NCI-H524 treated with DMSO at 0.1 percent for 48 hours (cell line): ENCODE measurements at regions not wholly inside any gene's neighbourhood (a gene's known extent, or its start where the extent isn't known, plus 50 kb on each side); places are given as distances from the start of the nearest gene placed in this dataset.
"Not testable (repeated sequence)": the region's sequence is repeated elsewhere in the genome, so short reads cannot be mapped to it uniquely, and the experiment has no call there.

Experiments
- DNase-seq: peaks from one replicate; lab custom pipeline; 2025; lab: John Stamatoyannopoulos, UW

DNA sequence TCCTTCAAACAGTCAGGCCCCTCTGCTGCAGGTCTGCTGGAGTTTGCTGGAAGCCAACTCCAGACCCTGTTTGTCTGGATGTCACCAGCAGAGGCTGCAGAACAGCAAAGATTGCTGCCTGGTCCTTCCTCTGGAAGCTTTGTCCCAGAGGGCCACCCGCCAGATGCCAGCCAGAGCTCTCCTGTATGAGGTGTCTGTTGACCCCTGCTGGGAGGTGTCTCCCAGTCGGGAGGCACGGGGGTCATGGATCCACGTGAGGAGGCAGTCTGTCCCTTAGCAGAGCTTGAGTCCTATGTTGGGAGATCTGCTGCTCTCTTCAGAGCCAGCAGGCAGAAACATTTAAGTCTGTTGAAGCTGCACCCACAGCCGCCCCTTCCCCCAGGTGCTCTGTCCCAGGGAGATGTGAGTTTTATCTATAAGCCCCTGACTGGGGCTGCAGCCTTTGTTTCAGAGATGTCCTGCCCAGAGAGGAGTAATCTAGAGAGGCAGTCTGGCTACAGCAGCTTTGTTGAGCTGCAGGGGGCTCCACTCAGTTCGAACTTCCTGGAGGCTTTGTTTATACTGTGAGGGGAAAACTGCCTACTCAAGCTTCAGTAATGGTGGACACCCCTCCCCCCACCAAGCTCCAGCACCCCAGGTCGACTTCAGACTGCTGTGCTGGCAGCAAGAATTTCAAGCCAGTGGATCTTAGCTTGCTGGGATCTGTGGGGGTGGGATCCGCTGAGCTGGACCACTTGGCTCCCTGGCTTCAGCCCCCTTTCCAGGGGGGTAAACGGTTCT, 72.1 kb downstream of the OGFRL1 start:
- DNase-seq, result not testable (repeated sequence)

DNA sequence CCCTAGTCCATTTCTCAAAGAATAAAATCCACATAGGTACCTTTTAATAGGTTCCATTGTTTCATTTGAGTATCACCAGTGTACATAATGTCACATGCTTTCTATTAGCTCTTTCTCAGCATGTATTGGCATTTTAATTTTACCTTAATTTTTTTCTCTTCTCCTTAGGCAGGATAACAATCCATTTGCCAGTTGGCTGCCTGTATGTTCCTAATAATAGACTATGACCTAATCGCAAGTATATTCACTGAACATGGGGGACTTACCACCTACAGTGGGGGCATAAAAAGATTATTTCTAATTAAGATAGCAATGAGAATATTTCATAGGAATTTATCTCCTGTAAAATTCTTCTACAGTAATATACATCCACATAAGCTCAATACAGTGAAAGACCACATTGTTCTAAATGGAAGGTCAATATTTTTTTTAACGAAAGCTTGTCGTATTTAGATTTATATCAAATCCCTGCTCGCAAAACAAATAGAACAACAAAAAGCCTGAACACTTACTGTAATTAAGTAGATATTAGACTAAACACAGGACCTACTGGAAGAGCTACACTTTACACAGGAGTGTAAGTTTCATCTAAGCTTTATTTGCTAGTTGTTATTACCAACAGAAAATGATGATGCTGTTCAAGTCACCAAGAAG, 76.4 kb downstream of the OGFRL1 start:
- DNase-seq, result no peak

DNA sequence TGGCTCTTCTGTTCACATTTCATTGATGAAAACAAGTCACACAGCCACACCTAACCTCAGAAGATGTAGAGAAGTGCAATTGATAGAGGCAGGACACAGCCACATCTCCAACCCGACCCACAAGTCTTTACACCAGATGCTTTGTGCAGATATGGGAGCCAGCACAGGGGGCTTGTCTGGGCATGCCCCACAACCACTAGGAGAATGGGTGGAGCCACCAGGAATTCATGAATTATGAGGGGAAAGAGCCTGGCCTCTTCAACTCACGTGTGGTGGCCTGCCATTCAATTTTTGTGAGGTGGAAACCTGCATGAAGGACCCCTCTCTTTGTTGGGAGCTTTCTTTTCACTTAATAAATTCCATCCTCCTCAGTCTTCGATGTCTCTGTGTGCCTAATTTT, 79.1 kb downstream of the OGFRL1 start:
- no peak for DNase-seq

DNA sequence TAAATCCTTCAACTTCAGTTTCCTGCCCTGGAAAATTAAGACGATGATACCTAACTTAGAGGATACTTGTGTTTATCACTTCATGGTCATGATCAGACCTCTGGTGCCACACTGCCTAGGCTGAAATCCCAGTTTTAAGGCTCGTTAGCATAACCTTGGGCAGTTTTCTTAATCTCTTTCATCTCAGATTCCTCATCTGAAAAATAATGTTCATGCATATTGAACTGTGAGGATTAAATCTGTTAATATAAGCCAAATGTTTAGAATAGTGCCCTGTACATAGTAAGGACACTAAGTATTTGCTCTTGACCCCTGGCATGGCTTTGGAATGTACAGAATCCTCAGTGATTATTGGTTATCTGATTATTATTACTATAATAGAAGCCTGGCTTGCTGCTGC, 79.7 kb downstream of the OGFRL1 start:
- no peak for DNase-seq

DNA sequence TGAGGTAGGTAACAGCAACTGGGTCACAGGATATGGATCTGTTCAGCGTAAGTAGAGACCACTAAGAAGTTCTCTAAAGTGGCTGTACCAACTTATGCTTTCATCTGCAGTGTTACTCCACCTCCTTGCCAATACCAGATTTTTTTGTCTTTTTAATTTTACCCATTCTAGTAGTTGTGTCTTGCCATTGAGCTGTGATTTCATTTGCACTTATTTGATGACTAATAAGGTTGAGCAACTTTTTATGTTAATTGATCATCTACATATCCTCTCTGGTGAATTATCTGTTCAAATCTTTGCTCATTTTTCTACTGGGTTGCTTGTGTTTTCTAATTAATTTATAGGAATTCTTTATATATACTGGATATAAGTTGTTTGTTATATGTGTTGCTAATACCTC, 82.9 kb downstream of the OGFRL1 start:
- DNase-seq, result no peak

DNA sequence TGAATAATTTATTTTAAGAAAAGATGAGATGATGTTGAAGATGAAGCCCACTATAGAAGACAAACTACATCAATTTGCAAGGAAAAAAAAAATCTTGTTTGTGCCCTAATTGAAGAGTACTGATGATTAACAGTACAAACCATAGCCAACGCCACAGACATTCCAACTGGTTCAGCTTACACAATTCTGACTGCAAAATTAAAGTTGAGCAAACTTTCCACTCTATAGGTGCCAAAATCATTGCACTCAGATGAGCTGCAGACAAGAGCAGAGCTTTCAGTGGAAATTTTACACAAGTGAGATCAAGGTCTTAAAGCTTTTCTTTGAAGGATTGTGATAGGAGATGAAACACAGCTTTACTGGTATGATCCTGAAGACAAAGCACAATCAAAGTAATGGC, 85.3 kb downstream of the OGFRL1 start:
- DNase-seq, result no peak

DNA sequence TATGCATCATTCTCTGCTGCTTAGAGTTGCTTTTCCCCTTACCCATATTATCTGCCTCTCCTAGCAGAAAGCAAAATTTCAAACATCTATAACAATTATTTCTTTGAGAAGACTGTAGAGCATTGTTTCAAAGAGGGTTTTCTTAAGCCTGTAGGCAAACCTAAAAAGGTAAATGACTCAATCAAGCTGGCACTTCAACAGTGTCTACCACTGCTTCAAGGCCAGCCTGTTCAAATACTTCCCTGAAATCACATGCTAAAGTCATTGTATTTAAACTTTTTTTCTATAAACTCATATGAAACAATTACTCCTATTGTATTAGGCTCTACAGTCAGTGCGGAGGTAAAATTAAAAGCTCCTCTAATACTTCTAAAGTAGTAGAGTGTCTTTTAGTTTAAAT, 87.1 kb downstream of the OGFRL1 start:
- DNase-seq, result no peak

DNA sequence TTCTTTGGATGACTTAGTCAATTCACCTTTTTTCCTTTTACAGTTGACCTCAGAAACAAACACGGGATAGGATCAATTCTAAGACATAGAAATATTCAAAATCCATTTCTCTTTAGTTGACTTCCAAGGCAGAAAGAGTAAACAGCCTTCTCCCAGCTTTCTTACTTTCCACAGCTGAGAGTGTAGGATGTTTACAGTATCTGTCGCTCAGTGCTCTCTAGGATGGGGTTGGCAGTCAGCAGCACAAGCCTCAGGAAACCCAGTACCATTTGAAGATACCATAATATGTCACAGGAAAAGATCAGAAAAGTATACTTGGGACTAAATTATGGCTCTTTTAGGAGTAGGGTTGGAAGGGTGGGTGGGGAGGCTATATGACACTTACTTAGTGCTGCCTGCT, 88.2 kb downstream of the OGFRL1 start:
- no peak for DNase-seq

DNA sequence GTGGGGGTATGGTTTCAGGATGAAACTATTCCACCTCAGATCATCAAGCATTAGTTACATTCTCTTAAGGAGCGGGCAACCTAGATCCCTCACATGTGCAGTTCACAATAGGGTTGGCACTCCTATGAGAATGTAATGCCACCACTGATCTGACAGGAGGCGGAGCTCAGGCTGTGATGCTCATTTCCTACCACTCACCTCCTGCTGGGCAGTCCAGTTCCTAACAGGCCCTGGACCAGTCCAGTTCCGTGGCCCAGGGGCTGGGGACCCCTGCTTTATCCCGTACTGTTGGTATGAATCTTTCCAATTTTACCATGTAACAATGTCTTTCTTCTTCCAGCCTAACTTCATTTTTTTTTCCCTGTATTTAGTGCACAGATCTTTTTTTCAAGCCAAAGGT, 94.9 kb downstream of the OGFRL1 start:
- DNase-seq, result no peak

DNA sequence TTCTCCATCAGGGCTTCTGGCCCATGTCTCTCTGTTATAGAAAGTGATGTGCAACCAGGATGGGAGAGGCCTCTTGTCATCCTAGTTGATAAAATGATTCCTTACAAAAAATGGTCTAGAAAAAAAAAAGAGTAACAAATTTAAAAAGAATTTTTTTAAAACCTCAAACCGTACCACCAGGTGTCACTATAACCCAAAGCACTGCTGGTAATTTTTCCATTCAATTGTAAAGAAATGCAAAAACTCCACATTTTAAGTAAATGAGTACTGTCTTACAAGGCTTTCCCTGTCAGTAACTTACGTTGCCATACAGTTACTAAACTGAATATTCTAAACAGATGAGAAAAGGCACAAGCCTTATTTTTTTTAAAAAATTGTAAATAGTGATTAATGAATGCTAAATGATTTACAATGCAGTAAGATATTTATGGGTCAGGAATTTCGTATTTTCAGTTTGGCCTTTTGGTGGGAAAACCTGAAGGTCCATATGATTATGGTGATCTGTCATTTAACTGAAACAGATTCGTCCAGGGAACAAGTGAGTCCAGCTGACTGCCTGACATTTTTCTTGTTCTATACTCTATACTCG, 95.4 kb downstream of the OGFRL1 start:
- no peak for DNase-seq

DNA sequence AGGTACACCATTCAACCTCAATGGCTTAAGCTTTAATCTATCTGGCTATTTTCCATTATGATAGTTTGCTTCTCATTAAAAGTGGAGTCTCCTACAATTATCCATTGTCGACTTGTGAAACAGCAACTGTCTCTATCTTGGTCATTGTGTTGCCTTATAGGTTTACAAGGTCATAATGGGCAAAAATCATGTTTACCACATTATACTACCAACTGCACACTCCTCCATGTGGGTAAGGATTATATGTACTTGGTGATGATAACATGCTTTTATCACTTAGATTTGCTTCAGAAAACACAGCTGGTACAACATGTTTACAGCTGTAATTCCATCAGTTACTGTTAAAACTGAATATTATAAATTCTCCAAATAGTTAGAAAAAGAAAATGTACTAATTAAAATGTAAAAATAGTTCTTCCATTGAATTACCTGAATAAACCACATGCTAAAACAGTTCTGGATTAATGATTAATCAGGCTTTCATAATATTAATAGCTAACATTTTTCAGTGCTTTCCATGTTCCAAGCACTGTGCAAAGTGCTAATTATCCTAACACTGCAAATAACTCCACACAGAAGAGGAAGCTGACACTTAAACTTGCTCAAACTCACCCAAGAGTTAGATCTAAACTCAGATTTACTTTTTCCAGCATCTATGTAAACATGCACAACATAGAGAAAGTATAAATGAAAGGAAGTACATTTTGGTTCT, 96.7 kb downstream of the OGFRL1 start:
- no peak for DNase-seq

DNA sequence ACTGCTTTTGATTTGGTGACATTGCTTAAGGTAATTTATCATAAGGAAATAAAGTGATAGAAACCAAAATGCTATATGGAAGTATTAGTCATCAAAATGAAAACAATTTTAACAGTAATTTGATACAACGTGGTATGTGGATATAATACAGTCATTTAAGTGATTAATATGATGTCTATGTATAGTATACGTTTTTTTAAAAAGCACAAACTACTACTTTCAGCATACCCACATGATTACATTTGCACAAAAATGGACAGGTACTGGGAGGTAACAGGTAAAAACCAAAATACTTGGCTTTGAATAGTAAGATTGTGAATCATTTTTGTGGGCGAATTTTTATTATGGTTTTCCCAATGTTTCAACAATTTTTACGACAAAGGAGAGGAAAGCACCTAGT, 97.6 kb downstream of the OGFRL1 start:
- no peak for DNase-seq

DNA sequence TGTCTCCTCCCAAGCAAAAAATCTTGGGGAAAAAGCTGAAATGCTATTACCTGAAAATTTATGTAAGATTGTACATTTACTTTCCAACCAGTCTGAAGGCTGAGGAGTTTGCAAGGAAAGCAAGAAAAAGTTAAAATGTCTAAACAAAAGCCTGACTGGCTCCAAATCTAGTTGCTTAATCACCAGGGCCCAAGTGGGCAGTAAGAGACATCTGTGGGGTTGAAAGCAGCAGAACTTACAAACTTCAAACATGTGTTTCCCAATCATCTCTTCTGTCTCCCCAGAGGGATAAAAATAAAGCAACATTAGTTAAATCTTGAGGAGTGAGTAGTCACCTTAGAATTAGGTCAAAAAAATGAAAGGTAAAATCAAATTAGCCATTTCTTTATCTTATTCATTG, 98.6 kb downstream of the OGFRL1 start:
- no peak for DNase-seq

DNA sequence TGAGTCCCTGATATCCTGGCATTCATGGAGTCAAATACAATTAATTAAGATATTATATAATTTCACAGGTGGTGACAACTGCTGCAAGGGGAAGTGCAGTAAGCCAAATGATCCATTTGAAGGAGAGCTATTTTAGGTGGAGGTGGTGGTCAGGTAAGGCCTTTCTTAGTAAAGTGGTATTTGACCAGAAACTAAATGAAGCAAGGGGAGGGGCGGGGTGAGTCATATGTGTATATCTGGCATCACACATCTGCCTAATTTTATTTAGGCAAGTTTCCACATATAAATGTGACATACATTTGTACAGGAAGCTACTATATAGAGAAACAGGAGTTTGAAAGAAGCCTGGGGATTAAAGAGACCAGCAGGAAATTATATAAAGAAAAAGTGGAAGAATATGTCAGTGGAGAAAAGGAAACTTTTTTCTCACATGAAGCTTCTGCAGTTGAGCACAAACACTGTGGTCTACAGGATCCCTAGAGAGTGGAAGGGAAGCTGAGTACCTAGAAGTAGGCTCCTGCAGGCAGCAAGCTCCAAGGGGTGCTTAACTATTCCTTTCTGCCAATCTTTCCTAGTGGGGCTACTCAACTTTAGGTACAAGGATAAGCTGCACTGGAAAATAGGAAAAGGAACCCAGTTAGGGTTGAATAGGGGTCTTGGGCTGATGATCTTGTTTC, 99.6 kb downstream of the OGFRL1 start:
- no peak for DNase-seq

DNA sequence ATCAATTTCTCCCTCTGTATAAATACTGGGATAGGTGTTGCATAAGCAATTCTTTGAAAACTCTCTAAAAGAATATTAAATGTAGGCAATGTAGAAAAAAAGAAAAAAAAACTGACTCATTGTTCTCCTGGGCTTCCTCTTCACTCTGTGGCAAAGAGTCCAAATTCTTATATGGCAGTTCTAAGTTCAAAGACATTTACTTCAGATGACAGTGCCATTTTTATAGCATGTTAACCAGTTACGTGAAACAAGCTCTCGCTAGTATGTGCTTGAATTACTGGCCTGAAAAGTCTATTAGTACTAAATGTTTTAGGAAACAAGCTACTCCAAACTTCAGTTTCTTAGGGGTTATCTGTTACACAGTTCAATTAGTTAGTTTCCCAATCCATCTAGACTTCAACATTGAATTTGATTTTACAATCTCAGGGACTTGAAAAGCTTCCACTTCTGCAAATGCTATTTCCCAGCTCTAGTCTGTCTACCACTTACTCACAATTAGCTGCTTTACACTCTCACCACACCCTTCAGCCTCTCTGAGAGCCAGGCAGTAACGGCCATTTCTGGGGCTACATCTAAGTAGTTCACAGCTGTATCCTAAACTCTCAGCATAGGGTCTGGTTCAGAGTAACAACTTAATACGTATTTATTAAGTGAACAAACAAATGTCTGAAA, 100.4 kb downstream of the OGFRL1 start:
- no peak for DNase-seq

DNA sequence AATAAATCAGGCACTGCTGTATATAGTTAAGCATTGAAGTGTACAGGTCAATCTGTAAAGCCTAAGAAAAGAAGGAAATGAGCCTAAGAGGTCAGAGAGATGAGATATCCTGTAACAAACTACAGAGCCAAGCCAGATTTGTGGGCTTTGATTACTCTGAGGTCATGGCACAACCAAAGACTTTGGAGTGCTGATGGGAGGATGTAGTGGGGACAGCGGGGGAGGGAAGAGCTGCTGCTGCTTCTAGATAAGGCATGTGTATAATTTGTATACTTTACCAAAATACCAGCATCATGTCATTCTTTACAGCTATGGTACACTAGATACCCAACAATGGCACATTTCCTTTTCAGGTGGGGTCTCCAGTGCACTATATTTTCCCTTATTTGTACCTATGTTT, 102.5 kb downstream of the OGFRL1 start:
- DNase-seq, result no peak

DNA sequence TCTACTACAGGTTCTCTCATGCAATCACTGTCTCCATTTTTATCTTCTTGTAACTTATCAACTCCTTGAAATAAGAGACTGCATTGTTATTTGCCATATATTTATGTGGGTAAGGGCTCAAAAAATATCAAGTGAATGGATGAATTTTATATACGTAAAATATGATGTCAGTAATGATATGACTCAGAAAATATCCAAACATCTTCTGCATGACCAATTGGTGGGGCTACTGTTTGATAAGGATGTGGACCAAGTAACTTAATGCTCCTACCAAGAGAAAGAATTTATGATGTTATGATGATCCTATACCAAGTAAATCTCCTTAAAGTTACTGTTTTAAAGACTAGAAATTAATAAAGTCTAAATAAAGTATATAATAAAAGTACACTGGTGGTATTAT, 103.7 kb downstream of the OGFRL1 start:
- DNase-seq, result no peak

DNA sequence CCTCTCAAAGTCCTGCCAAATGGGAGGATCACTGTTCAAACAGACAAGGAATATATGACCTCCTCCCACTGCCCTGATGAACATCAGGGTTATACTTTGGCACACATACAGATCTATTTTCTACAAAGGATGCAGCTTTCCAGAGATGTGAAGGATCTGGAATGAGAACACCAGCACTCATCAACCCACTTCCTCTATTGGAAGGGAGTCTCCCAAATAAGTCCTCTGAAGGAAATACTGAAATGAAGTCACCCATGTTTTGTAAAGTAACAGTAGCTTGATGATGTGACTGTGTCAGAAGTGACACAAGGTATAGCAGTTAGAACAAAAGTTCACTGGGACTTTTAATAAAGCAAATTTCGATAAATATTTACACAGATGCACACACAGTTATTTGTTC, 104.9 kb downstream of the OGFRL1 start:
- DNase-seq, result no peak

DNA sequence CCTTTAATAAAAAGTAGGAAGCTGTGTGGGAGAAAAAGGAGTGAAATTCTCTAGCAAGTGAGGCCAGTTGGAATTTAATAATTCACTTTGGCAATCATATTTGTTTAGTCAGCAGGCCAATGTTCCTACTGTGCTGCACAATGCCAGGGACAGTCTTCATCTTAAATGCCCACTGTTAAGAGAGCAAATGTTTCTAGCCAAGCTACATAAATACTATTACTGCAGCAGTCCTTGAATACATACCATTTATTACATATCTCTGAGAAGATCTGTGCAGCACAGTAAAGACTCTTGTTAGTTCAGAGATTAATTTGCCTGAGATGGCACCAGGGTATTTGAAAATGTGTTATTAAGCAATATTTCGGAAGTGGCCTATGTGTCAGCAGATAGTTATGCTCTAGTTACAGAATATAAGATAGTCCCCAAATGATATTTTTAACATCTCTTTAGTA, 105.4 kb downstream of the OGFRL1 start:
- no peak for DNase-seq

DNA sequence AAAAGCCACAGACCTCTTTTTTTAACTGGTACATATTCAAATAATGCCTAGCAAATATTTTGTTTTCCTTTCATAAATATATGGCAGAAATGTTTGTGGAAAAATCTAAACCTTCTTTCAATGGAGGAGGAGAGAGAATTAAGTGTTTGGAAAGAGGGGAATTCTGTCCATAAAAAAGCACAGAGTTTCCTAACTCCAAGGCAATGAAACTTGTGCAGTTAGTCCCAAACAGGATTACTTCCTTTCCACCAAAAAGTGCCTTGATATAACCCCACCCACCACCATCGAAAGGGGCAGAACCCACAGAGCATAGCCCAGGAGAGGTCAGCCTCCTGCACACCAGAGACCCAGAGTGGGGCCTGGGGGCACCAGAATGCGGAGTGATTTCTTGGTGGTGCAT, 106.3 kb downstream of the OGFRL1 start:
- DNase-seq, result no peak

DNA sequence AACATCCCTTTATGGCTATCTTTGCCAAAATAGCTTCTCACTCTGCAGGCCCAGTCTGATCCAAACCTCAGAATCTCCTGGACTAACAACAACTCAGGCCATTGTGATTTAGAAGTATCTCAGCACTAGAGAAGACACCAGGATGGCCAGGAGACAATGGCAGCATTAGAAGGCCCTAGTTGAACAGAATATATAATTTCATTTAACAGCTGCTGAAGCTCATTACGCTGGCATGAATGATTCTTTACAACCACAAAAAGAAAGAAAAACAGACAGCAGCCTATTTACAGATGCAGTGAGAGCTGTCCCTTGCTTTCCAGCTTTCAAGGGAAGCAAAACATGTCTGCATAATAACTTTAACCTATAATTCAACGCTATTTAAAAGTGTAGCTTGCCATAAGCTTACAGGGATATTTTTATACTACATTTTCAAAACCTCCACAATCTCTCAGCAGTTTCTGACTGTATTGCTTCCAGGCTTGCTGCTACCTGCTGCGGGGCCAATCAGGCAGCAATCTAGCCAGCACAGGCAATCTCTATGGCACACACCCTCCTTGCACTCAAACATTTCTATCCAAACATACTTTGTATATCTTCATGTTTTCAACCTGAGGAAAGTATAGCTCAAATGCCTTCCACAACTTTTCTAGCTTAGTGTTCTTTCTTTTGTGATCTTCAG, 107.3 kb downstream of the OGFRL1 start:
- no peak for DNase-seq
